OCI-LY1 (cell line): ENCODE measurements at regions not wholly inside any gene's neighbourhood (a gene's known extent, or its start where the extent isn't known, plus 50 kb on each side); places are given as distances from the start of the nearest gene placed in this dataset.

Source experiments
- H2AFZ ChIP-seq: fragments of 200-600 bp; sonication (generic), shearing (Covaris generic); 2 replicates; pipeline ENCODE4 v1.6.0; 2014; ENCODE audit warnings: antibody characterized with exemption, mild to moderate bottlenecking, low read length
- H3F3A ChIP-seq: fragments of 200-600 bp; sonication (generic), shearing (Covaris generic); 2 replicates; pipeline ENCODE4 v1.6.0; 2014; ENCODE audit warnings: mild to moderate bottlenecking, antibody characterized with exemption, low read length, moderate library complexity; ENCODE audit not compliant: insufficient read depth
- H3K27ac ChIP-seq: fragments of 200-600 bp; sonication (generic); 2 replicates; pipeline ENCODE4 v1.5.1; 2014; ENCODE audit warnings: low read length, mixed run types, mild to moderate bottlenecking, low read depth; ENCODE audit not compliant: poor library complexity, severe bottlenecking
- H3K27me3 ChIP-seq: fragments of 200-600 bp; sonication (generic); 2 replicates; pipeline ENCODE4 v1.6.0; 2014; ENCODE audit warnings: antibody characterized with exemption, mild to moderate bottlenecking, low read length, moderate library complexity; ENCODE audit not compliant: insufficient read depth
- H3K36me3 ChIP-seq: fragments of 200-600 bp; sonication (generic); 2 replicates; pipeline ENCODE4 v1.6.1; 2014; ENCODE audit warnings: mild to moderate bottlenecking, antibody characterized with exemption, low read length, moderate library complexity, mixed read lengths; ENCODE audit not compliant: insufficient read depth
- H3K4me1 ChIP-seq: fragments of 200-600 bp; sonication (generic); 2 replicates; pipeline ENCODE4 v1.5.1; 2014; ENCODE audit warnings: mild to moderate bottlenecking, low read length, moderate library complexity; ENCODE audit not compliant: insufficient read depth, severe bottlenecking
- H3K4me2 ChIP-seq: fragments of 200-600 bp; sonication (generic), shearing (Covaris generic); 2 replicates; pipeline ENCODE4 v1.6.1; 2014; ENCODE audit warnings: low read length
- H3K4me3 ChIP-seq: fragments of 200-600 bp; sonication (generic); 2 replicates; pipeline ENCODE4 v1.5.1; 2014; ENCODE audit warnings: low read length, low read depth, mild to moderate bottlenecking, mixed read lengths; ENCODE audit not compliant: poor library complexity, severe bottlenecking
- H3K79me2 ChIP-seq: fragments of 200-600 bp; shearing (Covaris generic); 2 replicates; pipeline ENCODE4 v1.6.1; 2016; ENCODE audit warnings: mixed run types, low read length, mixed read lengths; ENCODE audit not compliant: insufficient read depth
- H3K9ac ChIP-seq: fragments of 200-600 bp; sonication (generic), shearing (Covaris generic); 2 replicates; pipeline ENCODE4 v1.6.1; 2014; ENCODE audit warnings: mild to moderate bottlenecking, low read length, mixed read lengths
- H3K9me2 ChIP-seq: fragments of 200-600 bp; sonication (generic), shearing (Covaris generic); 2 replicates; pipeline ENCODE4 v1.6.1; 2014; ENCODE audit warnings: low read depth, mild to moderate bottlenecking, low read length, mixed read lengths
- H3K9me3 ChIP-seq: fragments of 200-600 bp; shearing (Covaris generic); 2 replicates; pipeline ENCODE4 v1.6.1; 2014; ENCODE audit warnings: low read length, mixed read lengths
- H4K20me1 ChIP-seq: fragments of 200-600 bp; sonication (generic), shearing (Covaris generic); 2 replicates; pipeline ENCODE4 v1.6.0; 2016; ENCODE audit warnings: mild to moderate bottlenecking, low read length; ENCODE audit not compliant: insufficient read depth
- CTCF ChIP-seq: fragments of 200-600 bp; sonication (generic), shearing (Covaris generic); IDR thresholded peaks from 2 replicates; pipeline ENCODE4 v1.5.1; 2017; ENCODE audit warnings: mild to moderate bottlenecking, antibody characterized with exemption, low read length, moderate library complexity, mixed read lengths
- EZH2 ChIP-seq: fragments of 200-600 bp; sonication (generic), shearing (Covaris generic); IDR thresholded peaks from 2 replicates; pipeline ENCODE4 v1.8.0; 2017; ENCODE audit warnings: borderline replicate concordance, mixed run types, mild to moderate bottlenecking, antibody characterized with exemption, low read length, moderate library complexity, mixed read lengths

DNA sequence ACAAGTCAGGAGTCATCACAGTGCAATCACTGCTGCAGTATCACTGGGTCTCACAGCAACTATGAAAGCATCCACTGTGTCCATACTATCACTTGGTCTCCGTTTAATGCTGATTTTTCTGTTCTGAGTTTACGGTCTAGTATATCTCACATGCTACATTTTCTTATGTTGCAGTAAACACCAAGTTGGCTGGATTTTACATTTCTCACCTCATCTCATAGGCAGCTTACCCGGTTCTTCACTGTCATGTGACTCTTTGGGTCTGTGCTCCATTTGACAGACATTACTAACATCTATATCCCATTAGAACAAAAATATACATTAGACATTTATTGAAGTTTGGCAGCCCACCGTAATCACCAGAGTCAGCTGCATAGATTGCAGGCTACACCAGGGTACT, 115.7 kb upstream of the PRMT8 start:
- H3K27me3 ChIP-seq, result no peaks in the 10 kb centered on the region

GRCh38 chr12:3376779-3377455, 114.1 kb upstream of the PRMT8 start:
- no peak overlapping the region for H3K4me3 ChIP-seq
- peaks cover 4% of the 10 kb centered on the region; the same call in 1 of the 2 replicates for H3K9me3 ChIP-seq

More for the DNA sequence above, 115.7 kb upstream of the PRMT8 start:
- no peak overlapping the region for H3K9ac ChIP-seq
- no peaks in the 10 kb centered on the region for H3K4me1 ChIP-seq
- H3K4me2 ChIP-seq, result no peak overlapping the region
- H2AFZ ChIP-seq, result no peak overlapping the region
- peaks cover 4% of the 10 kb centered on the region; the same call in 1 of the 2 replicates for H3K9me3 ChIP-seq
- no peaks in the 10 kb centered on the region for H4K20me1 ChIP-seq
- no peaks in the 10 kb centered on the region for H3K9me2 ChIP-seq
- no peak overlapping the region for H3K4me3 ChIP-seq
- no peaks in the 10 kb centered on the region for H3K36me3 ChIP-seq
- H3K27ac ChIP-seq, result no peak overlapping the region
- no peaks in the 10 kb centered on the region for H3K79me2 ChIP-seq
- H3F3A ChIP-seq, result no peaks in the 10 kb centered on the region
- TF ChIP-seq EZH2, result no peak
- no peak for TF ChIP-seq CTCF

GRCh38 chr12:3378655-3379054, 112.3 kb upstream of the PRMT8 start:
- H4K20me1 ChIP-seq, result no peaks in the 10 kb centered on the region
- no peaks in the 10 kb centered on the region for H3K27me3 ChIP-seq
- H3K4me1 ChIP-seq, result no peaks in the 10 kb centered on the region
- no peak overlapping the region for H3K4me3 ChIP-seq
- H3F3A ChIP-seq, result no peaks in the 10 kb centered on the region
- no peak overlapping the region for H2AFZ ChIP-seq
- H3K9me2 ChIP-seq, result no peaks in the 10 kb centered on the region
- H3K36me3 ChIP-seq, result no peaks in the 10 kb centered on the region
- no peak for TF ChIP-seq EZH2
- no peak for TF ChIP-seq CTCF
- H3K27ac ChIP-seq, result no peak overlapping the region
- no peak overlapping the region for H3K4me2 ChIP-seq
- peaks cover 4% of the 10 kb centered on the region; the same call in 1 of the 2 replicates for H3K9me3 ChIP-seq
- no peak overlapping the region for H3K9ac ChIP-seq
- no peaks in the 10 kb centered on the region for H3K79me2 ChIP-seq

More at GRCh38 chr12:3376779-3377455, 114.1 kb upstream of the PRMT8 start:
- TF ChIP-seq CTCF (no peak), EZH2 (no peak)
- no peak overlapping the region for H3K4me2 ChIP-seq
- H3K4me1 ChIP-seq, result no peaks in the 10 kb centered on the region
- H3K27ac ChIP-seq, result no peak overlapping the region
- H3K9me2 ChIP-seq, result no peaks in the 10 kb centered on the region
- no peaks in the 10 kb centered on the region for H3F3A ChIP-seq
- H3K27me3 ChIP-seq, result no peaks in the 10 kb centered on the region
- H4K20me1 ChIP-seq, result no peaks in the 10 kb centered on the region
- no peaks in the 10 kb centered on the region for H3K36me3 ChIP-seq
- H2AFZ ChIP-seq, result no peak overlapping the region
- no peaks in the 10 kb centered on the region for H3K79me2 ChIP-seq
- H3K9ac ChIP-seq, result no peak overlapping the region
